GM18951 (cell line): ENCODE measurements at regions not wholly inside any gene's neighbourhood (a gene's known extent, or its start where the extent isn't known, plus 50 kb on each side); places are given as distances from the start of the nearest gene placed in this dataset.
"Not testable (repeated sequence)": the region's sequence is repeated elsewhere in the genome, so short reads cannot be mapped to it uniquely, and the experiment has no call there.

Experiments
- POLR2A ChIP-seq: IDR thresholded peaks from 4 replicates; pipeline ENCODE4 v1.6.1; 2011; ENCODE audit warnings: mild to moderate bottlenecking; ENCODE audit not compliant: insufficient read length, insufficient read depth; ENCODE audit errors: extremely low read depth
- in situ Hi-C: fragments of 300-500 bp; cut with MboI; formaldehyde crosslinking; loops from one replicate; pipeline ENCODE4 v1.12.0; 2022; ENCODE audit warnings: low sequenced_read_pairs, mixed read lengths, inconsistent platforms; ENCODE audit not compliant: unreplicated experiment

DNA sequence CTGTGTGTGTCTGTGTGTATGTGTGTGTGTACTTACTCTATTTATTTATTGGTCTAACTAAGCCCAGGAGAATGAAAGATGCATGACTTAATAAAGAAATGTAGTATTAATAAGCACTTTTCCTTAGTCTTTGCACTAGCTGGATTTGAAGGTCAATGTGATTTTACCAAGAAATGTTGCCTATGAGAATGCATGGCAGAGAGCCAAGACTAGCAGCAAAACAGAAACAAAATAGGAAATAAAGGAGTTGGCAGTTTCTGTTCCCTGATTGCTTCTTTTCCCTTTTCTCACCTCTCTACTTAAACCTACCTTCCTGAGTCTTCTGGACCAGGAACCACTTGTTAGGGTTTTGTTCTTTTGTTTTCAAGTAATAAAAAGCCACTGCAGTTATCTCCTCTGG, 286.1 kb downstream of the KCTD12 start:
- in situ Hi-C loops = no loop called here
- TF ChIP-seq POLR2A = no peak

DNA sequence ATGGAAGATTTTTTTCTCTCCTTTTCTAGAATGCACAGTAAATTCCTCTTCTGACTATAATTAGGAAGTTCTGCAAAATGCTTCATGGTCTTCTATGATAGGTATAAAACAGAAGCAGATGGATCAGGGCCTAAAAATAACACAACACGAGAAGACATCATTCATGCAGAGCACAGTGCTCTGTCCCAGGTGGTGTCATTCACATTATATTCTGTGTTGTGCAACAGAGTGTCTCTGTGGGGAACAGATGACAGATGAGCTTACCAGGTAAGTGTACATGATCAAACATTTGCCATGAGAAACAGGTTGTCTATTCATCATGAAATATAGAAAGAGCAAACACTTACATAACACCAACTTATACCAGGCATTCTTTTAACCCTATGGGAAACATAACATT, 288.3 kb downstream of the KCTD12 start:
- in situ Hi-C loops = no loop called here
- no peak for TF ChIP-seq POLR2A

DNA sequence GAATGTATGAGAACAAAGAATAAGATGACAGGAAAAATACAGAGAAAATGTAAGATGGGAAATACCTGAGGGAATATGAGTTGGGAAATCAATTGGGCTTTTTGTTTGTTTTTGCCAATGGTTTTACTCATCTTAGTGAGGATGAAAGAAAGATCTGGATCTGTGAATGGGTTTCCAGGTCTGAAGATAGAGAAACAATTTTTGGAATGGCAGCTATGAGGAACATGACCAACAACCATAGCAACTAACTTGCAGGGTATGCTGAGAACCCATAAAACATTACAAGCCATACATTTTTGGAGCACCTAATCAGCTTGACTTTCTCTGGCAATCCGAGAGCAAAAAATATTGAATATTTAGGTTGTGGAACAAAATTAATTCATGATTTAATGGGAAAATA, 290.0 kb downstream of the KCTD12 start:
- TF ChIP-seq POLR2A = no peak
- in situ Hi-C loops = no loop called here

DNA sequence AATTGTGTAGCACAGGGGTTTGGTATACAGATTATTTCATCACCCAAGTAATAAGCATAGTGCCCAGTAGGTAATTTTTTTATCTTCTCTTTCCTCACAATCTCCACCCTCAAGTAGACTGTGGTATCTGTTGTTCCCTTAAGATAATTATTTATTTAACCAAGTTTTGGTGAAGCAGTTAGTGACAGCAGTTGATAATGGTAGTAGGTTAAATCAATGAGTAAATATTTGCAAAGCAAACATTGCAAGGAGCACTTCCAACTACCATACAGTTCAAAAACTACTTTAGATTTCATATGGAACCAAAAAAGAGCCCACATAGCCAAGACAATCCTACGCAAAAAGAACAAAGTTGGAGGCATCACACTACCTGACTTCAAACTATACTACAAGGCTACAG, 291.8 kb downstream of the KCTD12 start:
- no peak for TF ChIP-seq POLR2A
- in situ Hi-C loops = no loop called here

DNA sequence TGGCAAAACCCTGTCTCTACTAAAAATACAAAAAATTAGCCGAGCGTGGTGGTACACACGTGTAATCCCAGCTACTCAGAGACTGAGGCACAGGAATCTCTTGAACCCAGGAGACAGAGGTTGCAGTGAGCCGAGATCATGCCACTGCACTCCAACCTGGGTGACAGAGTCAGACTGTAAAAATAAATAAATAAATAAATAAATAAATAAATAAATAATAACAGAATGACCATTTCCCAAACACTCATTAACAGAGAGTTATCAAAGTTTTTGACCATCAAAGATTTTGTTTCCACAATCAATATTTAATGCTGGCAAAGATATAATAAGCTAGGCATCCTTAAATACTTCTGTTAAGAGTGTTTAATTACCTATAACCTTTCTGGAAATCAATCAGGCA, 299.4 kb downstream of the KCTD12 start:
- in situ Hi-C loops = no loop called here
- TF ChIP-seq POLR2A = no peak

DNA sequence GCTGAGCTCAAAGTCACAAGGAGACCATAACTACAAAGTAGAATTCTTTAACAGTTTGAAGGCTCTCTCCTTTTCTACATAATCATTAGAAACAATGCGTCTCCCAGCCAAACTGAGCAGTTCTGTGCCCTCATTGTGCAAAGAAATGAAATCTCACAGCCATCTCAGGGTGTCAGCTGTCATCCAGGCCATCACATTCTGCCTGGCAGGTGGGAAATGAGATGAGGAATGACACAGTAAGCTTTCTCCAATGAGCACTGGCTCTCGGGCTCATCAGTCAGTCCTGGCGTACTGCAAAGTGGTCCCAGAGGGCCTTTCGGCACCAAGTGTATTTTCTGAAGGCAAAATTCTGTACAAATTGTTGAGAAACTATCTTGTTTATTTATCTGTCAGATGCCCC, 306.5 kb downstream of the KCTD12 start:
- in situ Hi-C loops = no loop called here
- TF ChIP-seq POLR2A = no peak

DNA sequence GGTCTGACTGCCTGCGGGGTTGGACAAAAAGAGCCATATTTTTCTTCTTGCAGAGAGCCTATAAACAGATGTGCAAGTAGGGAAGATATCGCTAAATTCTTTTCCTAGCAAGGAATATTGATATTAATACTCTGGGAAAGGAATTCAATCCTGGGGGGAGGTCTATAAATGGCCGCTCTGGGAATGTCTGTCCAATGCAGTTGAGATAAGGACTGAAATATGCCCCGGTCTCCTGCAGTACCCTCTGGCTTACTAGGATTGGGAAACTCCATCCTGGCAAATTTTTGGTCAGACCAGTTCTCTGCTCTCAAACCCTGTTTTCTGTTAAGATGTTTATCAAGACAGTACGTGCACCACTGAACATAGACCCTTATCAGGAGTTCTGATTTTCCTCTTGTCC, 310.6 kb downstream of the KCTD12 start:
- in situ Hi-C loops = not testable (repeated sequence)

DNA sequence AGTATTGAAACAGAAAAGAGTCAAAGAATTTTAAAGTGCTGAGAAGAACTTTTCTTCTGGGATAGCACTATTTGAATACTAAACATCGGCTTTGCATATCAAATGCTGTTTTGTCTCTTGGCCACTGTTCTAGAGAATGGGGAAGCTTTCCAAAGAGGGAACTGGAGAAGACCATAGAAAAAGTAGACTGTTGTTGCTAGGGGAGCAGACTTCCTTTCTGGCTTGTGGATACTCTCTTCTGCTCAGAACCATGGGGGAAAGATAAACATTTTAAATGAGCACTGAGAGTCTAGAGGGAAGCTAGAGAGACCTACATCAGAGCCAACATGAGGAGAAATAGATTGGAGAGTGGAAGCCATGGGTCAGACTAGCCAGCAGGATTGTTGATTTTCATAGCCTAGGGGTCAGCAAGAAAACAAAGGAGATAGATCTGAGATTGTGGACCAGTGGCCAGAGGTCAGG, 315.7 kb downstream of the KCTD12 start:
- no peak for TF ChIP-seq POLR2A
- in situ Hi-C loops = no loop called here

DNA sequence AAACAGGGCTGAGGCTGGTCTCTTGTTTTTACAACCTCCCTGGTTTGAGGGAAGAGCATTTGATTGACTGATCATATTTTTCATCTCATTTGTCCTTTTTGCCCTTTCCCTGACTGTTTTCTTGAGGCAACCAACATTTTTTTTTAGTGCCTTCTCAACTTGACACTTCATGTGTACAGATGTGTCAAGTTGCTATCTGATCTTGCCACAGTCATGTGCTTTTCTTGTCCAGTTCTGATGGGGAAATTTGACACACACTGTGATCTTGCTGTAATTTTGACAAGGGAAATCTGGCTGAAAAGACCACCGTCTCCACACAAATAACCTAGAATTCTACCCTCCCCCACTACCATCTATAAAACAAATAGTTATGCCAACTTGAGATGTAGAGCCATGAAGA, 329.6 kb downstream of the KCTD12 start:
- no peak for TF ChIP-seq POLR2A
- in situ Hi-C loops = no loop called here

DNA sequence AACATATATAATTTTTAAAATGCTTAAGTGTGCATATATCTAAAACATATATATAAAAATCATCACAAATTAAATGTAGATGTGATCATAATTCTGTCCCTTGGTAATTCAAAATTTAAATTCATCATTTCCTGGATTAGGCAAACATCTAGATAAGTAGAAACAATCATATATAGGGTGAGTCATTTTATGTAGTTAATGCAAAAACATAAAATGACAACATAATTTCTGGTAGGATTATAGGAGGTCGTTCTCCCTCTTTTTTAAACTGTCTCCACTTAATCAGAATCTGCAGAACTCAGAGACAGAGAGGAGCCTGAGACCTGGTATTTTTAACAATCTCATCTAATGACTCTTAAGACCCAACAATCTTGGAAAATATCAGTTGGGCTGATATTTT, 333.4 kb downstream of the KCTD12 start:
- in situ Hi-C loops = no loop called here
- TF ChIP-seq POLR2A = no peak

DNA sequence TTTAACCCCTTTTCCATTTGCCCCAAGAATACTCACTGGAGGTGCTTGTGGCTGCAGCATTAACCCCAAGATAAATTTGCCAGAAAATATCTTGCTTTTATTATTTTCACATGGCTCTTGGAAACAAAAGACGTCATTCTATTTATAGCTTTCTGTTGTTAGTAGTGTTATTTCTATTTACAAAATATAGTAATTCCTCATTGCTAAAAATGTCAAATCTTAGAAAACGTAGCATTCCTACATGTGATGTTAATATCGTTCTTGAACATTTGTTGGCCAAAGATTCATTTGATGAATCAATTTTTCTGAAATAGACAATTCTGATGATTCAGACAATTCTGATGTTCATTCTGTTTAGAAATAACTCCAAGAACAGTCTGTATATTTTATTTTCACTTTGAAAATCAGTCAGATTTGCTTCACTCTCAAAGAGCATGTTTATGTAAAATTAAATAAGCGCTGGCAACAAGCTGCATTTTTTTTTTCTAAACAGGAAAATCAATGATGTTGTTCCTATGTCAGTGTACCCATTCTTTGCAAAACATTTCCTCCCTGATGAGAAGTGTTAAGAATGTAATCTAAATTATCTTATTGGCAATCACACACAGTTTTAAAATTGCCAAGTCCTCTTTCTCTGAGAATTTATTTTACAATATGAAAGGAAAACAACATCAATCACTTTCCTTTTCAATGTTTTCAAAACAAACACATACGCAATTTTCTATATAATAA, 334.0 kb downstream of the KCTD12 start:
- in situ Hi-C loops = no loop called here
- TF ChIP-seq POLR2A = no peak

DNA sequence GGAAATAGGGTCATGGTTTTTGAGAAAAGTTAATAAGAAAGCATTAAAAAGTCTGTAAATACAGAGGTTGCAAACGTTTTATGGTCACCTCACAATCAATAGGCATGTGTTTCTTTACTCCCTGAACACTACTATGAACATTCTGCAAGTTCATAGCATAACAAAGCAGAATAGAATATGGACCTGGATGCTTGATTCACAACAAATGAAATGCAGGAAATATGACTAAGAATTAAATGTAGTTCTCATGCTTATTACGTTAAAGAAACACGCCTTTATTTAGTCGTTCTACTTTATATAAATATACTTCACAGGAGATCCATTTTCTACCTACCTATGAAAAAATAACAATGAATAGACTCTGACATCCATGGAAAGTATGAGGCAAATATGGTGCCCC, 344.0 kb downstream of the KCTD12 start:
- in situ Hi-C loops = no loop called here
- no peak for TF ChIP-seq POLR2A

DNA sequence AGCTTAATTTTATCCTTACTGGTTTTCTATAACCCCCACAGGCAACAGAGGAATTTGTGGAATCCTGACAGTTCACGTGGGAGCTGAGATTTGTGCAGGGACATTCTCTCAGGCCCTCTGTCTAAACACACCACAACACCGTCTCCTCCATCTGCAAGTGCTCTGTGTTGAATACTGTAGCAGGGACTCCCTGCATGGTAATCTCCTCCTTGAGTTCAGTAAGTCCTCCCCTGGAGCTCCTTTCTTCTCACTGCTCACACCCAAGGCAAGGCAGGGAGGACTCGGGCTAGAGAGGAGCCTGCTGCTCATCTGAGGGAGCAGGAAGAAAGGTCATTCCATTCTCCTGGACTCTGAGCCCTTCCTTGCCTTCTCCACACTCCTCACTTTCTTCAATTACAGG, 348.2 kb downstream of the KCTD12 start:
- no peak for TF ChIP-seq POLR2A
- in situ Hi-C loops = no loop called here

DNA sequence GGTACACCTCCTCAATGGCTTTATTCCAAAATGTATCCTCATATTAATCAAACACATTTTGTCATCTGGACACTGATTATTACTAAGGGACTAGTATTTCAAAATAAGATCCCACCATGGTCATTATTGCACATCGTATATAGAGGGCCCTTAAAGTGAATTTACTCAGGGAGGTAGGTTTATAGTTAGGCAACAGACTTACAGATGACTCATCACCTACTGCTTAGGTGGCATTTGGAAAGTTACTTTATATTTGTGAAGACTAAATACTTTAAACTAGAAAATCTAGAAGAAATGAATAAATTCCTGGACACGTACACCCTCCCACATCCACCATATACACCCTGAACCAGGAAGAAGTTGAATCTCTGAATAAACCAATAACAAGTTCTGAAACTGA, 353.0 kb downstream of the KCTD12 start:
- no peak for TF ChIP-seq POLR2A
- in situ Hi-C loops = no loop called here

DNA sequence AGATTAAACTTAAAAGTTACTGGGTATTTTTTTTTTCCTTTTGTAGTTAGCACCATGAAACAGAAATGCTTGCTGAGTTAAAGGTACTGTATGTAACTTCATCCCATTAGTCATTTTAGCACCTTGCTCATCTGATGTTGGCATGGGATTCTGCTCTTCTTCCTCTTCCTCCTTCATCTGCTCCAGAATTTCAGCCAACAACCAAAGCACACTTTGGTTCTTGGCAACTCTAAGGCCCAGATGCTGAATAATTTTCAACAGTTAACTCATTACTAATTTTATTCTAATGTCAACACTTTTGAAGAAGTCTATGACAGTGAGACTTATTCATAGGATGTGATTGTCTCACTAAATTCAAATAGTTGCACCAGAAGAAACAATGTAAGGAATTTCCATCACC, 359.2 kb downstream of the KCTD12 start:
- in situ Hi-C loops = no loop called here
- no peak for TF ChIP-seq POLR2A

DNA sequence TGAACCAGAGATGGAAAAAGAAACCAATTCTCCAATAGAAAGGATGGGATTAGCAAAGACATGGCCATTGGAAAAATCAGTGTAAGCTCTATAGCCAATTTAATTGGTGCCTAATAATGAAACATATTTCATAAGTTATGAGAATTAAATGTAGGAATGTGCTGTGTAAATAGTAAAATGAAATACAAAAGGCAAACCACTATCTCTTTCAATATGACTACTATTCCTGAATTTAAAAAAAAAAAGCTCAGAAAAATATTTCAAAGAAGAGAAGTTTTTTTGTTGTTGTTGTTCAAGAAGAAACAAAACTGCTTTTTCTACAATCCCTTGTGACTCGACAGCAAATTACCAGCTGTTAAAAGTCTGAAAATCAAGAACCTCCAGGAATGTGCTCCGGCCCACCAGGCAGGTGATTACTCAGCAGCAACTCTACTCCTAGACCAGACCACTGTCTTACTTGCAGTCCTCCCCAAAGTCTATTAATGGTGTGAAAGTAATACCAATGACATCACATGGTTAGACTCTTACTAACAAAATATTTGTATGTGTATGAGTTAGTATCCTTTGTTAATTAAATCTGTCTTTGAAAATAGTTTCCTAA, 362.4 kb downstream of the KCTD12 start:
- TF ChIP-seq POLR2A = no peak
- in situ Hi-C loops = no loop called here
